Activated gamma-delta T cell treated with Interleukin-2 at 50 U/mL for 16 hours (primary cell): ENCODE measurements at regions not wholly inside any gene's neighbourhood (a gene's known extent, or its start where the extent isn't known, plus 50 kb on each side); places are given as distances from the start of the nearest gene placed in this dataset.
"Not testable (repeated sequence)": the region's sequence is repeated elsewhere in the genome, so short reads cannot be mapped to it uniquely, and the experiment has no call there.

Source experiments
- DNase-seq: peaks from one replicate; pipeline ENCODE4 v3.0.0-alpha.2; 2020

DNA sequence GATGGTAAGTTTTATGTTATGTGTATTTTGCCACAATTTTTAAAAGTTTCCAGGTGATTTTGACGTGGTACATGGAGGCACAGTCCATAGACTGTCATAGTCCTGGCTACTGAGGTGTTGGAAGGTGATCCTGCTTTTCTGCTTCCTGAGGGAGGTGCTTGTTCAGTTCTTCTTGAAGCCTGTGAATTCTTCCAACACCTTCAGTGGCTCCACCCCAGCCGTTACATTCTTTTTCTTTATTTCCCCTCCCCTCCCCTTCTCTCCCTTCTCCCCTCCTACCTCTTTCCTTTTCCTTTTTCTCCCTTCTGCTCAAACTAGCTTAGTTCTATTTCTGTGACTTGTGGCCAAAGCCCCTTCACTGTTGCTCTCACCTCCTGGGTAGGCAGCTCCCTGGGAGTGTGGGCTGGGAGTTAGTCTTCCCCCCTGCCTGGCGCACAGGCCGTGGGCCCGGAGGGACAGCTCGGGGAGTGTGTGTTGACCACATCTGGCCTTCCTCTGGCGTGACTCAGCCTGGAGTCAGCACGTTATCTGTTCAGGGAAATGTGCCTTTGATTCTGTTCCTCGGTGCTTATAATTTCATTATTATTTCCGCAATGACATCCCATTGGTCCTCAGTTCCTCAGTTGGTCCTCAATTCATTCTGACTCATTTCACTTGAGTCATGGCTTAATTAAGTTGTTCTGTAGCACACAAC is 566.2 kb downstream of the TBC1D22A start:
- DNase-seq = no peak

DNA sequence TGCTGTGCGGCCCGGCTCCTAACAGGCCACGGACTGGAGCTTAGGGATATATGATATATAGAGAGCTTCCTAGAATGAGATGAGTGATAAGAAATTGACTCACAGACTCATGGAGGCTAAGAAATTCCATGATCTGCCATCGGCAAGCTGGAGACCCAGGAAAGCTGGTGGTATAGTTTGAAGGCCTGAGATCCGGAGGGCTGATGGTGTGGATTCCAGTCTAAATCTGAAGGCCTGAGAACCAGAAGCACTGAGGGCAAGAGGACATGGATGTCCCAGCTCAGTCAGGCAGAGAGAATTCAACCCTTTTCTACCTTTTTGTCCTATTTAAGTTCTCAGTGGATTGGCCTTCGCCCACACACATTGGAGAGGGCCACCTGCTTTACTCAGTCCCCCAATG is 564.8 kb downstream of the TBC1D22A start:
- DNase-seq = no peak

DNA sequence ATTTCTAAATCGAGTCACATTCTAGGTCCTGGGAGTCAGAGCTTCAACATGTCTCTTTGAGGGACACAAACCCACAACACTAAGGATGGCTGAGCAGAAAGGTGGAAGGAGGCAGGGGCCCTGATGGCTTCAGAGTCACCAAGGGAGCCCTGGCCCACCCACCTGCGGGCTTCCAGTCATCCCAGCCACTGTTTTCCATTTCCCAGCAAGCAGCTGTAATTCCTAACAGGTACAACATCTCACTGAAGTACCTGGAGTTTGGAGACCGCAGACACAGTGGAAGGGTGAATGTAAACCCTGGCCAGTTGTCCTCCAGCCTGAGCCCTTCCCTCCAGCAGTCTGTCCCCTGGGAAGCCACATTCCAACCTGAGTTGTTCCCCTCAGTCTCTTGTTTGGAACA is 562.8 kb downstream of the TBC1D22A start:
- DNase-seq = no peak

DNA sequence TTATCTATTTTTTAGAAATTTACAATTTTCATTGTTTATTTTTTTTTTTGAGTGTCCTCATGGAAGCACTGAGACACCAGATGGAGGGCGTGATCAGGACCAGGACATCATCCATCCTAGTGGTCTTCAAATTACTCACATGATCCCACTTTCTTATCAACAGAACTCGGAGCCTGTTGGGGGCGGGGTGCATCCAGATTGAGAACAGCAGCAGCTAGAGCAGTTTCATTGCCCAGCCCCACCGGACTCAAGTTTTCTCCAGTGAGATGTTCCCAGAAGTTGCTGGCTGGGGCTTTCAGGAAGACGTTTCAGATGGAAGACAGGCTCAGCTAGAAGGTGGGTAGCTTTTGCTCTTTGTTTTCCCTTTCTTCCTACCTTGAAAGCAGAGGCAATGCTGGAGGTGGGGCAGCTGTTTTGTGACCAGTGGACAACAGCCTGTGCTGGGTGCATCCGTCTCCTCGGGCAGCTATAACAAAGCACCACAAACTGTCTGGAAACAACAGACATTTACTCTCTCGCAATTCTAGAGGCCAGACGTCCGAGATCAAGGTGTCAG is 562.1 kb downstream of the TBC1D22A start:
- DNase-seq = no peak

DNA sequence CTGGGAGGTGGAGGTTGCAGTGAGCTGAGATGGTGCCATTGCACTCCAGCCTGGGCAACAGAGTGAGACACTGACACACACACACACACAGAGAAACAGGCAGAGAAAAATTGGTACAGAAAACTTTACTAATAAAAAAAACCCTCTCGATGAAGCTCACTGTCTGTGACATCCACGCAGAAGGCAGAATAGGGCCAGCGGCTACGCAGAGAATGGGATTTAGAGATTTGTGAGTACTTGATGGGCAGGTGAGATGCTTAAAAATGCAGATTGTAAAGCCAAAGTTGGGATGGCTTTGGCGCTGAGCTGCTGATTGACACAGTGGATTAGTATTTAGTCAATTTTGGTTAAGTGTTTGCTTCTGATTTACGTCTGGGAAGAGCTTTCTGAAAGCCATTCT is 561.1 kb downstream of the TBC1D22A start:
- DNase-seq = no peak

DNA sequence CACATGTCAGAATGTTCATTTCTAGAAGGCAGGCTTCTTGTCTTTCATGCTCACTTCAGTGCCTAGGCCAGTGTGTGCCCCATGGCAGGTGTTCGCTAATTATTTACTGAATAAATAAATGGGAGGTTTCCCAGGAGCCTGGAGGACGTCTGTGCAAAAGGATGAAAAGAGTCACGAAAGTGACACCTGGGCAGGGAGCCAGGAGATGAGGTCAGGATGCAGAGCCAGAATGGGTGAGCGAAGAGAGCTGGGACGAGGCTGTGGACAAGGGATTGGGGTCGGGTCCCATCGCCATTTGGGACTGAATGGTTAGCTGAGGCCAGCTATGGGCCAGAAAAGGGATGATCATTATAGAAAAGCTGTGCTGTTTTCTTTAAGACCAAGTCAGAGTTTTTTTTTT is 560.4 kb downstream of the TBC1D22A start:
- no peak for DNase-seq

DNA sequence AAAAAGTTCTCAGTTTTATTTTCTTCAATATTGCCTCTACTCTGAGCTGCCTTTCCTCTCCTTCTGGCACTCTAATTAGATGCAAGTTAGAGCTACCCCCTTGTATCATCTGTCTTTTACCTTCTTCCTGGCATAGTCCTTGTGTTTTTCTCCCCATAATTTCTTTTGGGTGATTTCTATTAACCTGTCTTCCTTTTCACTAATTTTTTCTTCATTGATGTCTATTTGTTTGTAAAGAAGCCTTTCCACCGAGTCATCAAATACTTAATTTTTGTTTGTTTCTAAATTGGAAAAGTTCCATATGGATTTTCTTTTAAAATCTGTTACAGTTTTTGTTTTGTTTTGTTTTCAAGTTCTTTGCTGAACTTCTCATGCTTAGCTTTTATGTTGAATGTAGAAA is 558.1 kb downstream of the TBC1D22A start:
- DNase-seq = no peak

DNA sequence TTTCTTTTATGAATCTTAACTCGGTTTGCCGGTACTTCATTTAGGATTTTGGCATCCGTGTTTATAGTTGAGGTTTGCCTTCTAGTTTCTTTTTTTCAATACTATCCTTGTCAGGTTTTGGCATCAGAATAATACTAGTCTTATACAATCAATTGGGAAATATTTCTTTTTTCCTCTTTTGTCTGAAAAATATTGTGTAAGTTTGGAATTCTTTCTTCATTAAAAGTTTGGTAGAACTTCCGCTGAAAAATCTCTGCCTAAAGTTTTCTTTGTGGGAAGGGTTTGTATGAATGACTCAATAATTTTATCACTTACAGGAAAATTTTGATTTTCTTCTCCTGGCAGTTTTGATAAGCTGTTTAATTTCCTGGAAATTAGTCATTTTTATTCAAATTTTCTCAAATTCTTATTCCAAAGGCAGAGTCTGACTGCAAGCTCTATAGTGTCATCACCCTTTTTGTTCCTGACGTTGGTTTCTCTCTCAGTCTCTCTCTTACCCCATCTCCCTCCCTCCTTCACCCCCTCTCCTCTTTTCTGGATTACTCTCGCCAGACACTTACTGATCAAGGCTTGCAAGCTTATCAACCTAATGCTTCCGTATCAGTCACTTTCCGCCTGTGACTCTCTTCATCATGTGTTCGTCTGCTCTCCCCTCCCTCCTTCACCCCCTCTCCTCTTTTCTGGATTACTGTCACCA is 555.7 kb downstream of the TBC1D22A start:
- DNase-seq = no peak

DNA sequence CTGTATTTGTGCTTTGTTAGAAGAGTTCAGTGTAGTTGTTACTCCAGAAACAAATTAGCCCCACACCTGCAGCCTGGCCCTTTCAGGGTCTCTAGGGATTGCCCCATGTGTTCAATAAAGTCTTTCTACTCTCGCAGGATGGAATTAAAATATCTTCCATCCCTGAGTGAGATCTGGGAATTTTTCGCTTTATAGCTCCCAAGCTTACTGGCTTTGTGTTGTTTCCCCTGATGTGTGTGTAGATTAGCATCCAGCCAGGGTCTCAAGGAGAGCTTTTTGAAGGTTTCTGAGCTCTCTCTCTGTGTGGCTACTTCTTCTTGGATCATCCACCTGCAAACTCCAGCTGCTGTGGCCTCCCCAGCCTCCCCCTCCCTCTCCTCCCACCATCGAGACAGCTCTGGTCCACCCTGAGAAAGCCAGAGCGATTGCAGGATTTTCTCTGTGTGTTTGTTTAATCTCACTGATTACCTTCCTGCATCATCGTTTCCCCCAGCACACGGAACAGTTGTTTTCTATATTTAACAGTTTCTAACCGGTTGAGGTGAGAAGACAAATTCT is 553.5 kb downstream of the TBC1D22A start:
- no peak for DNase-seq

DNA sequence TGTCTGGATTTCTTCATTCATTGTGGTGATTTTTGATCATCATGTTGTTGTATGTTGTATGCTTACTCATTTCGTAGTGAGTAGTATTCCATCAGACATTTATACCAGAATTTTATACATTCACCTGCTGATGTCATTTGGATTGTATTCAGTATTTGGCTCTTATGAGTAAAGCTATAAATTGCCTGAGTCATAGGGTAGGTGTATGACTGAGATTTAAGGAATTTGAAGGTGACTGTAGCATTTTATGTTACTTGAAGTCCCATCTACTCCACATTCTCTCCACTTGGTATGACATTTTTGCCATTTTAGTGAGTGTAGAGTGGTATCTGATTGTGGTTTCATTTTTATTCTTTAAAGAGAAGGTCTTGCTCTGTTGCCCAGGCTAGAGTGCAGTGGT is 548.2 kb downstream of the TBC1D22A start:
- DNase-seq = no peak

DNA sequence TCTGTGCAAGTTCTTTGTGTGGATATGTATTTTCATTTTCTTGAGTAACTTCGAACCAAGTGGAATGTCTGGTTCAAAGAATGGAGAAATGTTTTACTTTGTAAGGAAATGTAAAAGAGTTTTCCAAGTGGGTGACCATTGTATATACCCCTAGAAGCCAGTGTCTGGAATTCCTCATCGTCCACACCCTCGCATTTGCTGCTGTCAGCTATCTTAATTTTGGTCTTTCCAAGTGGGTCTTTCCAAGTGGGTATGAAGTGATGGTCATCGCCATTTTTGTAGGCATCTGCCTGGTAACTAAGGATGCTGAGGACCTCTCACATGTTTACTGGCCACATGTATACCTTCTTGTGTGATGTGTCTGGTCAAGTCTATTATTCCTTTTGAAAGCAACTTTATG is 547.5 kb downstream of the TBC1D22A start:
- DNase-seq = no peak

DNA sequence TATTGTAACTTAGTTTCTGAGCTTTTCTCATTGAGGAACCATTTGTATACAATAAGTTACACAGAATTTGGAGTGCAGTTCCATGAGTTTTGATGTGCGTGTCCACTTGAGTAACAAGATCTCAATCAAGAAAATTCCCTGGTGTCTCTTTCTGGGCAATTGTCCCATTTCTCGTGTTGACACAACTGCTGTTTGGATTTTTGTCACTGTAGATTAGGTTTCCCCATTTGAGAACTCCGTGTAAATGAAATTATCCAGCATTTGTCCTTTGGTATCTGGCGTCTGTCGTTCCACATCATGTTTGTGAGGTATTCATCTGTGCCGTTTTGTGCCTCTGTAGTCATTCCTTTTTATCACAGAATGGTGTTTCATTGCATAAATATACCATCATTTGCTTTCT is 547.0 kb downstream of the TBC1D22A start:
- no peak for DNase-seq

DNA sequence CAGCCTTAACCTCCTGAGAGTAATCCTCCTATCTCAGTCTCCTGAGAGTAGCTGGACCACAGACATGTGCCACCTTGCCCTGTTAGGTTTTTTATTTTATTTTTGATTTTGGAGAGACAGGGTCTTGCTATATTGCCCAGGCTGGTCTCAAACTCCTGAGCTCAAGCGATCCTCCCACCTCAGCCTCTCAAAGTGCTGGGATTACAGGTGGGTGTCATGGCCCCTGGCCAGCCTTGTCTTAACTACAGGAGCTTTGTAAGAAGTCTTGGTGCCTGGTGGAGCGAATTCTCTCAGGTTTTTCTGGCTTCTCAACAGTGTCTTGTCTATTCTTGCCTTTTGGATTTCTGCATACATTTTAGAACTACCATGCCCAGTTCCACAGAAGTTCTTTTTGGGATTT is 546.4 kb downstream of the TBC1D22A start:
- DNase-seq = no peak

DNA sequence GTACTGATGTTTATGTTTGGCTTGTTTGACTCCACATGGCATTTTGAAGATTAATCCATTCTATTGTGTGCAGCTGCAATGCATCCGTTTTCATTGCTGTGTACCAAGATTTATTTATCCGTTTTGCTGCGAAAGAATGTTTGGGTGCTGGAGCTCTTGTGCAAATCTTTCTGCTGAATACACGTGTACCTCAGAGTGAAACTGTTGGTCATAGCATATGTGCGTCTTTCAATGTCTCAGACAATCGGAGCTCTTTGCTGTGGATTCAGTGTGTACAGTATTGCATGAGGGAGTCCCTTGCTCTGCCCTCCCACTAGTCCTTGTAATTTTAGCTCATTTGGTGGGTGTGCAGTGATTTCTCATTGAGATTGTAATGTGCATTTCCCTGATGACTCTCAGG is 545.4 kb downstream of the TBC1D22A start:
- DNase-seq = no peak

DNA sequence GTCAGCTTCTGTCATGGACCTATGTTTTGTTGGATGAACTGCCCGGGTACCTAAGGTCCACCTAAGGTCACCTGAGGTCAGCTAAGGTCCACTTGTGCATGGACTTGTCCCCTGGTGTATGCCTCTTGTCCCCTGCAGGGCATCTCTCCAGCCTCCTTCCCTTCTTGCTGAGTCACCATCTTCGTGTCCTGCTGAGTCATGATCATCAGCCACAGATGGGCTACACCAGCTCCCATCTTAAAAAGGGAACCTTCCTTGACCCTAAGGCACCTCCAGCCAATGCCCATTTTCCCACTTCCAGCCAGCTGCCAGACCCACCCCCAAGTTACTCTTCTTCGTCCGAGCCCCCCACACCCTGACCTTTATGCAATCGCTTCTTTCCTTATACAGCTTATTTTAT is 544.9 kb downstream of the TBC1D22A start:
- DNase-seq = no peak

DNA sequence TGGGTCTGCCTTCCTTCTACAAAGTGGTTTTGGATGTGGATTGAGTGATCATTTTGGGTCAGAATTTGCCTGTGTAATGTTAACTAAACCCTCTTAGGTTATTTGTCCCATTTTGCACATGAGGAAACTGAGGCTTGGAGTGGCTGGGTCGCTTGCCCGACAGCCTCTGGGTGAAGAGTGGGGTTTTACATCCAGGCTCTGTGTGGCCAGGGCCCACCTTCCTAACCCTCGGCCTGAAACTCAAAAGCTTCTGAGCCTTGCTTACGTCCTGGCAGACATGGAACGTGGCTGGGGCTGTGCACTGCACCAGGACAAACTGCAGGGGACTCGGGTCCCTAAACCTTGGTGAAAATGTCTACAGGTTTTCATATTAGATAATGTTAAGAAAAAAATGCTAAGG is 542.4 kb downstream of the TBC1D22A start:
- DNase-seq = no peak

DNA sequence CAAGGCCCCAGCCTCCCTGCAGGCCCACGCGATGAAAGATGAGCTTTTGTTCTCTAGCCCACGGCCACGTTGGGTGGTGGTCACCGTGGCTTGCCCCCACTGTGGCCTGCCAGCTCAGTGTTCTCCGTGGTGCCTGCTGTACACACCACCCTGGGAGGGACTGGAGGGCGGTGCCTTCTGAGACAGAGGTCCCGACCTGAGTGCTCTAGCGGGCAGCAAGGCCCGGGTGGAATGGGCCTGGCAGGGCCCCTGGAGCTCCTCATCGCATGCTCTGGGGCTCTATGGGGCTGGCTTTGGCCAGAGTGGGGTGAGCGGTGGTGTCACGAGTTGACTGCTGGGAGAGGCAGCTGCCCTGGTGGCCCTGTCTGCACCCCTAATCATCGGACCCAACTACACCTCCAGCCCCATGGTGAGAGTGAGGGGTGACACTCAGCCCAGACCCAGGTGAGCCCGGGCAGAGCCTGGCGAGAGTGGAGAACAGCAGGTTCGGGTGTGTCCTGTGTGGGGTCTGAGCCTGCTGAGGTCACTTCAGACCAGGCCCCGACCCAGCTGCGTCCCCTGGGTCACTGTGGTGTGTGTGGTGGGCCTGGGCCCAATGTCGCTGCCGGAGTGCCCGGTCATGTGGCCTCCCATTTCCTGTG is 541.9 kb downstream of the TBC1D22A start:
- no peak for DNase-seq

DNA sequence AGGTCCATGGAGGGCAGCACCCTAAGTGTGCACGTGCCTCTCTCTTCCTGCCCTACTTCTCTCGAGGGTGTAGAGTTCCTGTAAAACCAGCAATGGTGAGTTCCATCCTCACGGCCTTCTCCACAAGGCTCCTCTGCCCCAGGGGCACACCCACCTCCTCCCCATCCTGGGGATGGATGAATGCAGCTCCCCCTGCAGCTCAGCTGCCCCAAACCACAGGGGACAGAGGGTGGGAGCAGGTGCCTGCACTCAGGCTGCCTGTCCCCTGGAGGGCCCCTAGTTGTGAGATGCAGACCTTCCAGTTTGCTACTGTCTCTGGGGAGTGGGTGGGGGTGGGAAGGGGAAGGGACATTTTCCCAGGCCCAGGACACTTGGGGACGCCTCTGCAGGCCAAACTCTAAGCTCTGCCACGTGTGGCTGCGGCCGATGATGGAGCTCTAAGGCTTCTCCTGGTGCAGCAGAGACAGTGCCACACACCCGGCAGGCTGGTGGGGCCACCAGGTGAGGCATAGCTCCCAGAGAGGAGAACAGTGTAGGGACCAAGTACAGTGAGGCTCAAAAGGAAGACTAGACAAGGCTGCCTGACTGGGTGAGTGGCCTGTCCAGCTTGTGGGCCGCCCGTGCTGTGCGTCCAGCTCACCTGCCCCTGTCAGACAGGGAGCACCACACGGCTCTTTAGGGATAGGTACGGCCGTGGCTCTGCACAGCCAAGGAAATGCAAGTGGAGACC is 540.9 kb downstream of the TBC1D22A start:
- no peak for DNase-seq

DNA sequence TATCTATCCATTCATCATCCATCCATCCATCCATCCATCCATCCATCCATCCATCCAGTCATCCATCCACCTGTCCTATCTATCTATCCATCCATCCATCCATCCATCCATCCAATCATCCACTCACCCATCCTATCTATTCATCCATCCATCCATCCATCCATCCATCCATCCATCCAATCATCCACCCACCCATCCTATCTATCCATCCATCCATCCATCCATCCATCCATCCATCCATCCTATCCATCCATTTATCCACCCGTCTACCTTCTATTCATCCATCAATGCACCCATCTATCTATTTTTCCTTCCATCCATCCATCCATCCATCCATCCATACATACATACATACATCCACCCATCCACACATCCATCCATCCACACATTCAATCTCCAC is 540.1 kb downstream of the TBC1D22A start:
- DNase-seq = not testable (repeated sequence)

DNA sequence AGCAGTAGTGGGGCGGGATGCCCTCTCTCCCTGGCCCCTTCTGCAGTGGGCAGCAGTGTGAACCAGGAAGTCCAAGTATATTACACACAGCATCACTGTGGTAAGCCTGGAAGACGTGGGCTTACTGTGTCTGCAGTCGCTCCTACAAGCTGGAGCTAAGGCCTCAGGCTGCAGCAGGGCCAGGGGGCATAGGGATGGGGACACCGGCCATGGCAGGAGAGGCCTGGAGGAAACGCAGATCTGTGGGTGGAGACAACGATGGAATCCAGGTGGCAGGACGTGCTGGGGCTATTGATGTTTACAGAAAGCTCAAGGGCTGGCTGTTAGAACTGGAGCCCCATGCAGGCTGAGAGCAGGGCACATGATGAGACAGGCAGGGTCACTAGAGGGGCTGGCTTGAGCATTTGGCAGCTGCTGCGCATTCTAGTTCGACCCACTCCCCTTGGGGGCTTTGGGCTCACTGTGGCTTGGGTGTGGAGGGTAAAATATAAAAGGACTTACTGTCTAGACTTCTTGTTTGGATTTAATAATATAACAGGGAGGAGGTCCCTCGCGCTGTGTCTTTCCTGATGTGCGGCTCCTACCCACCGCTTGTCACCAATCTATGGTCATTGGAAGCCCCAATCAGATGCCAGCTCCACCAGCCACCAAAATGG is 539.5 kb downstream of the TBC1D22A start:
- DNase-seq = no peak

DNA sequence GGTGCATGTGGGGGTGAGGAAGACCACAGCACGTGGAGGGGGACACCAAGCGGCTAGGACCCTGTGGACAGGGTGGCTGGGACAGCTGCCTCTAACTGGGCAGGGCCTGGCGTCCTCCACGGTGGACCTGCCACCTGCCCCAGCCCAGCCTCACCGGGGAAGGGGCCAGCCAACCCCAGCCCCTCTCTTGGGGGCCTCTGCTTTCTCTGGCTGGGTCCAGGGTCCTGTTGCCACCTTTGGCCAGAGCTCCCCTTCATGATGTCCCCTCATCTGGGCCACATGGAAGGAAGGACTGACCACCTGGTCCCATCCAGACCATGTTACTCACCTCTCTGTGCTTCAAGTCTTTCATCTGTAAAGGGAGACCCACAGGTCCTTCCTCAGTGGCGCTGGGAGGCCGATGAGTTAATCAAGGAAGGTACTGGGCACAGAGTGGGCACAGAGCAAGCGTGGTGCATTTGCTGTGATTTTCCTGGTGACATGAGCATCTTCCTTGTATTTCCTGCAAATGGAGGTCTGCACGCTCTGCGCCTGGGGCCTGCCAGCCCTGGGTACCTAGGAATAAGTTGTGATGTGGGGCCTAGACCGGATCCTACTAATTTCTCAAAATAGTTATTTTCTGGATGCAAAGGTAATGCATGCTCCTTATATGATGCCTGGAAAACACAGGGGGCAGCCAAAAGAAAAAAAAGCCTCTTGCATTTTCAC is 538.4 kb downstream of the TBC1D22A start:
- DNase-seq = no peak
